Fibroblast of the aortic adventitia (primary cell): ENCODE measurements at regions not wholly inside any gene's neighbourhood (a gene's known extent, or its start where the extent isn't known, plus 50 kb on each side); places are given as distances from the start of the nearest gene placed in this dataset.

Experiments
- DNase-seq: peaks from one replicate; pipeline ENCODE4 v3.0.0-alpha.2; 2010; ENCODE audit warnings: low read depth
- H3K4me3 ChIP-seq: 2 replicates; pipeline ENCODE4 v1.5.1; 2011; ENCODE audit warnings: low read depth, mild to moderate bottlenecking, control low read depth, low read length, moderate library complexity
- CTCF ChIP-seq: IDR thresholded peaks from 2 replicates; pipeline ENCODE4 v1.5.1; 2011; ENCODE audit warnings: mild to moderate bottlenecking, low read length, control low read depth, inconsistent platforms; ENCODE audit not compliant: insufficient read depth

DNA sequence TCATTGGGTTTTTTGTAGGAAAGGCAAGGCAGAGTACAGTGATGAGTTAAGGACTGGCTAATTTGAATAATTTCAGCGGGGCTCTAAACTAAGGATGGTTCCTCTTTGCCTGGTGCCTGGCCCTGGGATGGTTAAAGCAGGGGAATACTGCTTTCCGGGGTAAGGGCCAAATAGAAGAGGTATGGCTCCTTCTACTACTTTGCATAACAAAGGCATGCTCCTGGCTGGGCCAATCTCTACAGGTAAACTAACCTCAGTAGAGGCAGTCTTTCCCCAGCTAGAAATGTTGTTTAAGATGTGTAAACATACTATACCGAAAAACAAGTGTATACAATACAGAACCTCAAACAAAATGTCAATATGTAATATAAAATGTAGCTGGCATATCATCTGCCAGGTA lies 1239.0 kb downstream of the SLC16A7 start:
- no peak for TF ChIP-seq CTCF
- H3K4me3 ChIP-seq = no peak overlapping the region
- DNase-seq = no peak

DNA sequence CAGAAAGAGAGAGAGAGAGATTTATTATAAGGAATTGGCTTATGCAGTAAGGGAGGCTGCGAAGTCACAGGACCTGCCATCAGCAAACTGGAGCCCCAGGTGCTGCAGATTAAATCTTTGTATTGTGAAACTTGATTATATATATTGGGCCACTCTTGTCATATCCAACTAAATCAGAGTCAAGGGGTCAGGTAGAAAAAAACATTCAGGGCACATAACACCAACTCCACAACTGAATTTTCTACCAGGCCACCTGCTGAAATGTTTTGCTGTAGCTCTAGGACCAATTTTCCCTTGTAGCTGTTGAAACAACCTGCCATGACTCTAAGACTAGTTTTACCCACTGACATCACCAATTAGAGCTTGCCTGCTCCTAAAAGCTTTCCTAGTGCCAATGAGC lies 1240.8 kb downstream of the SLC16A7 start:
- no peak overlapping the region for H3K4me3 ChIP-seq
- DNase-seq = no peak
- no peak for TF ChIP-seq CTCF

DNA sequence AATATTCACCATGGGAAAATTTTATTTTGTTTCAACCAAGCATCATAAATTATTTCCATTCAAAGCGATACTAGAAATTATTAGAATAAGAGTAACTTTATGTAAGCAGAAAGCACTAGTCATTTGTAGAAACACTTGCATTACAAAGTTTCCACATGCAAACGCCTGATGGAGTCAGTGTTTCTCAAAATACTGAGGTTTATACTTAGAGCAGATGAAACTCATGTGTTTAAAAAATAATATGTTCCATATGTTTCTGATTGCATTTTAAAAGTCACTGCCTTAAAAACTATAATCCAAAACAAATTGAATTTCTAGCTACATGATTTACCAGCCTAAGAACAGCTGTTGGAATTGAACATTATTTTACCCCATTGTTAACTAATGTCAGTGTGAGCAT lies 1246.4 kb downstream of the SLC16A7 start:
- no peak overlapping the region for H3K4me3 ChIP-seq
- no peak for TF ChIP-seq CTCF

GRCh38 chr12:60844101-60844500 lies 1248.3 kb downstream of the SLC16A7 start:
- TF ChIP-seq CTCF = no peak
- H3K4me3 ChIP-seq = no peak overlapping the region
- DNase-seq = no peak

More for the DNA sequence above, 1246.4 kb downstream of the SLC16A7 start:
- DNase-seq = no peak

DNA sequence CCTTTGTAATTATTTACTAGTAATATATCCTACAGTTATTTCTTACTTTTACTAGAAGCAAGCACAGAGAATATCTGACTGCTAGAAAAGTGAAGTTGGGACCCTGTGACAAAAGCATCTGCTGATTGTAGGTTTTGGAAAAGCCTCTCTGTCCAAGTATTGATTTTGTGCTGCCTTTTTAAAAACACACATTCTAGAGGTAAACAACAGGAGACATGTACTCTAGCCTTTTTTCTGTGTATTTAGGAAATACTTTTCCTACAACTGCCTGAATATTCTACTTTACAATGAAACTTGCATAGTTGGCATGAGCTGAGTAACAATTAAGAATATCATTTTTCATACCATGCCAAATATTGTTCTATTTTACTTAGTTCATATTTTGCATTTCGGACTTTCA lies 1249.0 kb downstream of the SLC16A7 start:
- no peak for DNase-seq
- no peak for TF ChIP-seq CTCF

DNA sequence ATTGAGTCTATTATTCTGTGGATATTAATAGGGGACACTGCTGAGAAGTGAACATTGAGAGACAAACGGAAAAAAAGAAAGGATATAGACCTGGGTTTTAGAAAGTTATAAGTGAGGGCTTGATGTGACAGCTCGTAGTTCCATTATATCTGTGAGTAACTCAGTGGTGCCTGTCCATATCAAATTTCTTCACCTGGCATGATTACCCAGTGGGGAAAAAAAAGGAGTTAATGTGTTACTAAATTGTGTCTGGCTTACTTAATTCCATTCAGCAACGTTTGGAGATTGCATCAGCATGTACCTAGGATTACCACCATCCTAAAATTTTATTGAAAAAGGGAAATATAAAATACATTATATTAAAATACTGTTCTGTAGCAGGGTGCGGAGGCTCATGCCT lies 1249.9 kb downstream of the SLC16A7 start:
- DNase-seq = no peak
- no peak for TF ChIP-seq CTCF
- no peak overlapping the region for H3K4me3 ChIP-seq

More for the DNA sequence above, 1249.0 kb downstream of the SLC16A7 start:
- no peak overlapping the region for H3K4me3 ChIP-seq

- no peak for DNase-seq
- TF ChIP-seq CTCF = no peak
- H3K4me3 ChIP-seq = no peak overlapping the region
Measured at GRCh38 chr12:60847281-60847680, 1251.5 kb downstream of the SLC16A7 start.
